Ecto neural progenitor cell (in vitro differentiated cells): ENCODE measurements at regions not wholly inside any gene's neighbourhood (a gene's known extent, or its start where the extent isn't known, plus 50 kb on each side); places are given as distances from the start of the nearest gene placed in this dataset.
"Not testable (repeated sequence)": the region's sequence is repeated elsewhere in the genome, so short reads cannot be mapped to it uniquely, and the experiment has no call there.

Experiments used
- DNase-seq: peaks from one replicate; pipeline ENCODE4 v3.0.0-alpha.2; 2018; ENCODE audit warnings: low spot score

GRCh38 chr3:110393941-110394340 is 677.7 kb upstream of the NECTIN3 start:
- DNase-seq = no peak

DNA sequence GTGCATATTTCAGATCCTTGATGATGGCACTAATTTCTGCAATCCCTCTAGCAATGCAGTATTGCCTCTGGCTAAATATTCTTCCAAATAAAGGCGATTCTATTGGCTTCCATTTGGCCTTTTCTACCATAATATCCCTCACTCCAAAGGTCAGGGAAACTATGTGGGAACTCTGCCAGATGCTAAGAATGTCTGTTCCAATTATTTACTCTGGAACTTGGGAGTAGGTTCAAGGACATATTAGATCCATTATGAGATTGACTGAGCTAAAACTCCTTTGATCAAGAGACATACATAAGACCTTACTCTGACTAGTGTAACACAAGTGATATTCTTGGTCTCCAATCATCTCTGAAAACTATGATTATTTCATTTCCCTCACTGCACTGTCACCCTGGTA is 674.5 kb upstream of the NECTIN3 start:
- DNase-seq = no peak

DNA sequence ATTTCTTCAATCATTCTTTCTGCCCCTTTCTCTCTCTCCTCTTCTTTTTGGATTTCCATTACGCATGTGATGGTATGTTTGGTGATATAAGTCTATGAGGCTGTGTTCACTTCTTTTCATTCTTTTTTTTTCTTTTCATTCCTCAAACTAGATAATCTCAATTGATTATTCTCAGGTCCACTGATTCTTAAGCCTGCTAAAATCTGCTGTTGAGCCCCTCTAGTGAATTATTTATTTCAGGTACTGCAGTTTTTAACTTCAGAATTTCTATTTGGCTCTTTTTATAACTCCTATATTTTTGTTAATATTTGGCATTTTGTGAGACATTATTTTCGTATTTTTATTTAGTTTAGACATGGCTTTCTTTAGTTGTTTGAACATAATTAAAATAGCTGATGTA is 671.3 kb upstream of the NECTIN3 start:
- no peak for DNase-seq

DNA sequence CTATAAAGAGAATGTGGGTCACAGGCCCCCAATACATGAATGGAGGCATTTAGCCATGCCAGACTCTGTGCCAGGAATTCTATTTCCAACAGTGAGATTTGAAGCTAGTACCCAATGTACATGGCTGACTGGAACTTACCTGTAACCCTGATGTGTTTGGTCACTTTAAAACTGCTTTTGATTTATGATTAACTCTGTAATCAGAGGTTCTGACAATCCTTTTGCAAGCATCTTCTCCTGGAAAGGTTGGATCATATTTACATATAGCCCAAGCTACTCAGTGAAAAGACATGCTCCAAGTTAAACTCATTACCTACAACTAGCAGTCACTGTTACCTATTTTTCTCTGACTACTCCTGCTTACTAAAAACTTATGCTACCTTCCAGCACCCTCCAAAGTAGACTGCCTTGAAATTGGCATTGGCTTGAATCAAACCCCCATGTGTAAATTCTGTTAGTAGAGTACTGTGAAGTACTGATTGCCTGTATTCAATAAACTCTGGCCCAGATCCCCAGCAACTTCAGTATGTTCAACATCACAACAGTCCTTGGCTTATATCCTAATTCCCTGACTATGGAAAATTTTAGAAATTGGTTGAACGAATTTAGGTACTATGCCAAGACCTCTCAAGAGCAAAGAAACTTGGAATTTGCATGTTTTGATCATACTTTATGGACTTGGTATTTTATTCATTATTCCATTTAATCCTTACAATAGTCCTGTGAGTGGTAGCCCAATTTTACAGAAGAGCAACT is 665.6 kb upstream of the NECTIN3 start:
- no peak for DNase-seq

DNA sequence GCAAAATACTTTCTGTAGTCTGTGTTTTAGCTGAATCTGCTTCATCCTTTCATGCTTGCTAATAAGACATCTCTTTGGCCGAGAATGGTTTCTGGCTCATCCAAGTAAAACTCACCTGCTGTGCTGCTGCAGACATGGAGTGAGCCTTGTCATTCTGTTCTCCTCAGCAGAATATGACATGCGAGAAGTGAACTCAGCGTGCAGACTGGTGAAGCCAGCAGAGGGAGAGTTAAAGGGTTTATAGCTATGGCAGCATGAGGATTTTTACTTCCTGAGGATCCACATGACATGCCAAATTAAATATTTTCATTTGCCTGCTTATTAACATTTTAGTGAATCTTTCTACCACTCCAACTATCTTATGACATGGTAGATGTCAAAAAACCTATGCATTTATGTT is 658.4 kb upstream of the NECTIN3 start:
- no peak for DNase-seq

GRCh38 chr3:110413807-110414748 is 657.5 kb upstream of the NECTIN3 start:
- no peak for DNase-seq

DNA sequence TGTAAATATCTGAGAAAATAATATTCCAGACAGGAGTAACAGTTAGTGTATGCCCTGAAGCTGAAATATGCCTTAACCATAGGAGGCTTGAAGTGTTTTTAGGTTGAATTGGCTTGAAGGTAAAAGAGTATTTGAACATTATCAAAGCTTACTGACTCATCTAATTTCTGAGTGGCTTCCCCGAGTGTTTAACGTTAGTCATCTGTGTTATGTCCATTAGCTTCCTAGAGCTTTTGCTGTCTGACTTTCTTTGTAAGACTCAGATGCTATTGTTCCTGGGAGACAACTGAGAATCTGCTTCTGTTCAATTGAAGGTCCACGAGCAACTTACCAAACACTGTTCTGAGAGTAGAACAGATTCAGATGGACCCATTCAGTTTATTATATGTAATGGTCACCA is 656.8 kb upstream of the NECTIN3 start:
- no peak for DNase-seq

DNA sequence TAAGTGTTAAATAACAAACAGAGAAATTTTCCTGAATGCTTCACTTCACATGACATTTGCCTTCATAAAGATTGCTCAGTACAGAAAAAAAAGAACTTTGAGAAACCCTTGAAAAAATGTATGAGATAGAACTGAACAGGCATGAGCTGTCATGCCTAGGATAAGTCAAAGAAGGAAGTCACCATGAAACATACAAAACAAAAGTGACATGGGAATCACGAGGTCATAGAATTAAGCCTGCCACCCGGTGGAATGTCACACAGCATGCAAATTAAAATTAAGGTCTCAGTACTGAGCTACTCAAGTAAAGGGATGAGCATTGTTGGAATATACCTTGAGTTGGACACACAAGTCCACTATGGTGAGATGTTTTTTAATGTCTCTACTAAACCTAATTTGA is 652.5 kb upstream of the NECTIN3 start:
- DNase-seq = no peak

DNA sequence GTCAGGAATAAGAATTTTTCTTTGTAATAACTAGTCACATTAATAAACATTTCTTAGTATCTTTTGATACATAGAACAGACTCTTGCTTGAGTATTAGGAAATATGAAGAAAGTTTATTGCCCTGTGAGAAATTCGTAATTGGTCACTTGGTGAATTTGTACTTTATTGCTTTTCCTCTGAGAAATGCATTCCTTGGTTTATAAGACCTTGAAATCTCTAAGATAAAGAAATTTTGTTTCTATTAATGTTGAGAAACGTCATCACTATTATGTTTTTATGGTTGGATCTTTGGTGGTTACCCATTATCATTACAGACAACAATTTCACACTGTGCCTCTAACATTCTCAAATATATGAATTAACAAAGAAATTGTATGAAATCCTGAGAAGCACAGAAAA is 652.0 kb upstream of the NECTIN3 start:
- no peak for DNase-seq

- no peak for DNase-seq
Observed at GRCh38 chr3:110420158-110420641, 651.4 kb upstream of the NECTIN3 start.

GRCh38 chr3:110423276-110423675 is 648.3 kb upstream of the NECTIN3 start:
- no peak for DNase-seq

DNA sequence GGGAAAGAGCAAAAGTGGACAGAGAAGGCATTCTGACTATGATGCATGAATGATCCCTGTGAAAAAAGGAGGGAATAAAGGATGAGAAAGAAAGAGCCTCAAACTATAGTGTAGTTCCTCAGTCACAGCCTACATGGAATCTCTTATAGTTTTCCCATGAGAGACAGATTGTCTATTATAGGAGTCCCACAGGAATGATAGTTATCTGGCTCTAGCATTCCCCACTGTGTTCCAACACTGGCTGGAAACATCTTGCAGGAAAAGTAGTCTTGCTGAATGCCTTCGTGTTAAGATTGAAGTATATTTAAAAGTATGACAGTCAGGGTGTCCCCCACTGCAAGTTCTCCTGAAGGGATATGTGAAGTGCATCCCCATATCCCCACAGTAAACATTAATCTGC is 641.5 kb upstream of the NECTIN3 start:
- no peak for DNase-seq

DNA sequence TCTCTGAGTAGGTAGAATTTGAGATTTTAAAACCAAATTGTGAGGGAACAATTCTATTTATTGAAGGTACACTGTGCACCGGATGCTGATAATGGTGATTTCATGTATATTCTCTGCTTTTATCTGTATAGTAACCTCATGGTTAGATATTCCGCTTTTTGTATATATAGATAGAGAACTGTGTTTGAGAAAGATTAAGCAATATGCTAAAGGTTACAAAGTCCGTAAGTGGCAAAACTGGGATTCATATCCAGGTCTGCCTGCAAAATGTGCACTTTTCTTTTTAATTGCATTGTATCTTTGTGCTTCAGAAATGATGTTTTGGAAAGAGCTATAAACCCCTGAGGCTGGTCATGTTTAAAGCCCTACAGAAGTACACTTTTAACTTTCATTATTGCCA is 635.4 kb upstream of the NECTIN3 start:
- no peak for DNase-seq

- not testable (repeated sequence) for DNase-seq
Observed at GRCh38 chr3:110440066-110440653, 631.5 kb upstream of the NECTIN3 start.

DNA sequence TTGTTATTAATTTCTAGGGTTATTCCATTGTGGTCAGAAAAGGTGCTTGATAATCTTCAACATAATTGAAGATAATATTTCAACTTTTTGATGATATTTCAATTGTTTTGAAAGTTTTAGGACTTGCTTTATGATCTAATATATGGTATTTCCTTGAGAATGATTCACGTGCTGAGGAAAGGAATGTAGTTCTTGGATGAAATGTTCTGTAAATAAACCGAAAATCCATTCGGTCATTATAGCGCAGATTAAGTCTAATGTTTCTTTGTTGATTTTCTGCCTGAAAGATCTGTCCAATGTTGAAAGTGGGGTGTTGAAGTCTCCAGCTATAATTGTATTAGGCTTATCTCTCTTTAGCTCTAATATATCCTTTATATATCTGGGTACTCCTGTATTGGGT is 617.5 kb upstream of the NECTIN3 start:
- DNase-seq = no peak

- no peak for DNase-seq
Observed at GRCh38 chr3:110456001-110456400, 615.6 kb upstream of the NECTIN3 start.

- DNase-seq = no peak
Observed at GRCh38 chr3:110456438-110457138, 615.0 kb upstream of the NECTIN3 start.

- DNase-seq = no peak
Observed at GRCh38 chr3:110457508-110457907, 614.1 kb upstream of the NECTIN3 start.

GRCh38 chr3:110459021-110459420 is 612.6 kb upstream of the NECTIN3 start:
- DNase-seq = no peak

- DNase-seq = no peak
Observed at GRCh38 chr3:110470310-110470709, 601.3 kb upstream of the NECTIN3 start.

DNA sequence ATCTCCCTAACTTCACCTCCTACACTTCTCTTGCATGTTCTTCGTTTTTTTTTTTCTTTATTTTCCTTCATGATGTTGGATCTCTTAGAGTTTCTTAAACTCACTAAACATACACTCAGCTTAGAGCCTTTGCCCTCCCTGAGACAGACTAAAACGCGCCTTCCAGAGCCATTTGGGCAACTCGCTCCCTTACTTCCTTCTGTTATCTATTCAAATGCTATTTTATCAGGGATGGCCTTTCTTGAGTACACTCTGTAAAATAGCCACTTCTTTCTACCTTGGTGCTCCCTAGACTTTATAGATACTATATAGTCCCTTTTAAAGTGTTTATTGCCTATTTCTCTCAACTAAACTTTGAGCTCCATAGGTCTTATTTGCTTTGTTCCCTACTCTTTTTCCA is 598.2 kb upstream of the NECTIN3 start:
- DNase-seq = no peak

DNA sequence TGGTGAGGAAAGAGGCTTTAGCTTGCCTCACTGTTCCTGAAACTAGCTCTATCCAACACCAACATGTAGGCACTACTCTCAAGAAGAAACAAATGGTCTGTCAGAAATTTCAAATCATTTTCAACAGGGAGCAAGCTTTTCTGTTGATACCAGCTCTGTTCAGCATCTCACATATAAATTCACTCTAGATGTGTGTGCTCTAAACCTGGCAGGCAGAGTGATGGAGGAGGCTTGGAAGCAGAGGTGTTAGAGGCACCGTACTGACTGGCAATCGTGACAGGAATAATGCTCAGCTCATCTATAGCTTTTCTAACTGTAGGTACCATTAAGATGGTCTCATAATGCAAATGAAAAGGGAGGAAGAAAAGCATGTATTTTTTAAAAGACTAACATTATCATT is 597.2 kb upstream of the NECTIN3 start:
- DNase-seq = no peak
